GM04503 (cell line): ENCODE measurements at regions not wholly inside any gene's neighbourhood (a gene's known extent, or its start where the extent isn't known, plus 50 kb on each side); places are given as distances from the start of the nearest gene placed in this dataset.
"Not testable (repeated sequence)": the region's sequence is repeated elsewhere in the genome, so short reads cannot be mapped to it uniquely, and the experiment has no call there.

Source experiments
- DNase-seq: peaks from one replicate; pipeline ENCODE4 v3.0.0-alpha.2; 2012; ENCODE audit warnings: low read depth

GRCh38 chr6:155587817-155588216 is 132.2 kb upstream of the NOX3 start:
- no peak for DNase-seq

GRCh38 chr6:155586090-155586489 is 130.5 kb upstream of the NOX3 start:
- no peak for DNase-seq

- no peak for DNase-seq
These were observed 128.4 kb upstream of the NOX3 start for GRCh38 chr6:155584006-155584405.

- no peak for DNase-seq
These were observed 126.7 kb upstream of the NOX3 start for GRCh38 chr6:155582016-155582991.

GRCh38 chr6:155580904-155581303 is 125.3 kb upstream of the NOX3 start:
- DNase-seq: no peak

- no peak for DNase-seq
These were observed 122.6 kb upstream of the NOX3 start for GRCh38 chr6:155578251-155578650.

GRCh38 chr6:155561966-155562364 is 106.3 kb upstream of the NOX3 start:
- no peak for DNase-seq

GRCh38 chr6:155561257-155561965 is 105.8 kb upstream of the NOX3 start:
- DNase-seq: no peak

- no peak for DNase-seq
These were observed 94.3 kb upstream of the NOX3 start for GRCh38 chr6:155549928-155550327.

GRCh38 chr6:155549028-155549798 is 93.6 kb upstream of the NOX3 start:
- no peak for DNase-seq

- no peak for DNase-seq
These were observed 92.9 kb upstream of the NOX3 start for GRCh38 chr6:155548576-155548975.

GRCh38 chr6:155544677-155545076 is 89.0 kb upstream of the NOX3 start:
- DNase-seq: no peak

GRCh38 chr6:155543166-155543847 is 87.7 kb upstream of the NOX3 start:
- DNase-seq: no peak

- no peak for DNase-seq
These were observed 86.4 kb upstream of the NOX3 start for GRCh38 chr6:155542036-155542435.

GRCh38 chr6:155538708-155539390 is 83.2 kb upstream of the NOX3 start:
- no peak for DNase-seq

- no peak for DNase-seq
These were observed 79.0 kb upstream of the NOX3 start for GRCh38 chr6:155534678-155535077.

- DNase-seq: no peak
These were observed 74.7 kb upstream of the NOX3 start for GRCh38 chr6:155530219-155530834.

- not testable (repeated sequence) for DNase-seq
These were observed 74.2 kb upstream of the NOX3 start for GRCh38 chr6:155529814-155530213.

- DNase-seq: peak; percentile 89
These were observed 73.4 kb upstream of the NOX3 start for GRCh38 chr6:155528982-155529453.

- DNase-seq: no peak
These were observed 72.7 kb upstream of the NOX3 start for GRCh38 chr6:155528335-155528734.

- no peak for DNase-seq
These were observed 71.8 kb upstream of the NOX3 start for GRCh38 chr6:155527443-155527842.
